K562 (cell line): ENCODE measurements at regions not wholly inside any gene's neighbourhood (a gene's known extent, or its start where the extent isn't known, plus 50 kb on each side); places are given as distances from the start of the nearest gene placed in this dataset.

Experiments
- EZH2 ChIP-seq: IDR thresholded peaks from 2 replicates; pipeline ENCODE4 v1.6.1; 2012; ENCODE audit warnings: low read depth, mild to moderate bottlenecking, inconsistent platforms, low read length, borderline replicate concordance
- KDM1A ChIP-seq, 2 experiments: fragments of 450-650 bp; IDR thresholded peaks; 2 replicates each; pipeline ENCODE4 v1.6.1; 2016; ENCODE audit warnings: mild to moderate bottlenecking in 2 of 2
- POLR3A ChIP-seq: IDR thresholded peaks from 2 replicates; pipeline ENCODE4 v1.6.1; 2011; ENCODE audit warnings: borderline replicate concordance, mild to moderate bottlenecking, moderate library complexity; ENCODE audit not compliant: insufficient read length, insufficient read depth; ENCODE audit errors: extremely low read depth
- RCOR1 ChIP-seq, 2 experiments: IDR thresholded peaks; 2 replicates each; pipeline ENCODE4 v1.6.1; 2012; ENCODE audit warnings: low read depth in 2 of 2, low read length in 2 of 2, borderline replicate concordance in 1 of 2, improper control_type of control experiment in 1 of 2
- TEAD4 ChIP-seq, 2 experiments: sonication (generic) in 1 of 2; formaldehyde crosslinking in 1 of 2; IDR thresholded peaks; 2 replicates each; pipeline versions ENCODE4 v1.6.1 to v1.8.0; 2012 to 2022; ENCODE audit warnings: borderline replicate concordance in 1 of 2, inconsistent platforms in 1 of 2, low read length in 1 of 2, mild to moderate bottlenecking in 1 of 2, missing genetic modification reagents in 1 of 2
- ZNF263 ChIP-seq: sonication (generic); formaldehyde crosslinking; IDR thresholded peaks from 2 replicates; pipeline ENCODE4 v1.8.0; 2022; ENCODE audit warnings: mild to moderate bottlenecking, missing genetic modification reagents, borderline replicate concordance
- TF ChIP-seq, protein P1 (sequence below), 3 experiments: IDR thresholded peaks in 2 of 3; conservative IDR thresholded peaks in 1 of 3; 2 replicates each; pipeline ENCODE4 v1.5.1; 2011 to 2012; ENCODE audit warnings: low read length in 3 of 3, mild to moderate bottlenecking in 3 of 3, control low read depth in 2 of 3, improper control_type of control experiment in 1 of 3, inconsistent platforms in 1 of 3, low read depth in 1 of 3, mixed read lengths in 1 of 3, moderate library complexity in 1 of 3; ENCODE audit not compliant: insufficient read depth in 2 of 3
- TF ChIP-seq, protein P2 (sequence below): sonication (generic); formaldehyde crosslinking; IDR thresholded peaks from 2 replicates; pipeline ENCODE4 v1.4.0; 2020; ENCODE audit warnings: mild to moderate bottlenecking, missing genetic modification reagents
- TF ChIP-seq, protein P3 (sequence below): fragments of 250-450 bp; sonication (Bioruptor Pico); IDR thresholded peaks from 2 replicates; pipeline ENCODE4 v1.4.0; 2020; ENCODE audit warnings: mild to moderate bottlenecking, moderate library complexity
- TF ChIP-seq, protein P4 (sequence below): sonication (generic); formaldehyde crosslinking; IDR thresholded peaks from 2 replicates; pipeline ENCODE4 v1.8.0; 2023; ENCODE audit warnings: missing genetic modification reagents, mild to moderate bottlenecking, borderline replicate concordance
- TF ChIP-seq, protein P5 (sequence below): fragments of 200-800 bp; sonication (Bioruptor generic); IDR thresholded peaks from 2 replicates; pipeline ENCODE4 v1.6.1; 2017; ENCODE audit warnings: missing genetic modification characterization, missing compliant biosample characterization
- TF ChIP-seq, protein P6 (sequence below): fragments of 250-450 bp; sonication (Bioruptor Pico); IDR thresholded peaks from 2 replicates; pipeline ENCODE4 v1.8.0; 2021; ENCODE audit warnings: moderate library complexity, mild to moderate bottlenecking, inconsistent platforms
- TF ChIP-seq, protein P7 (sequence below), 2 experiments: IDR thresholded peaks; 2 replicates each; pipeline ENCODE4 v1.6.1; 2011; ENCODE audit warnings: borderline replicate concordance in 1 of 2, control low read depth in 1 of 2, low read depth in 1 of 2, low read length in 1 of 2, mild to moderate bottlenecking in 1 of 2, mixed read lengths in 1 of 2, moderate library complexity in 1 of 2; ENCODE audit not compliant: insufficient read depth in 1 of 2, insufficient read length in 1 of 2, poor library complexity in 1 of 2, severe bottlenecking in 1 of 2; ENCODE audit errors: extremely low read depth in 1 of 2

DNA sequence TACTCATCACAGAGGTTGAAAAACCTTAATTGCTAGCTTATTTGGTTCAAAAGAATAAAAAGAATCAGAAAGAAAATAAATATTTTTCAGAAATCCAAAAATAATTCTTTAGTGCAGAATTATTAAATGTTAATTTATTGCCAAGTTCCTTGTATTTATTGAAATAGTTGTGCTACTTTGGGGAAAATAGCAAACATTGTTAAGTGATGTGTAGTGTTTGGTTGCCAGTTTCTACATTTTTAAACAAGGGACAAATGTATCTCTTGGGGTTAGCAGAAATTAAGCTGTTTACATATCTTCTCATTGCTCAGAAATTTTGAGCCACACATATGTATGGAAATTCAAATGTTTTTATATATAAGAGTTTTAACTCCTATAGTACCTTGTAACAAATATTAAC is 775.0 kb downstream of the USP25 start:
- TF ChIP-seq KDM1A (IDR thresholded peaks at IDR 0.05): no peak
- TF ChIP-seq, protein P1, sequence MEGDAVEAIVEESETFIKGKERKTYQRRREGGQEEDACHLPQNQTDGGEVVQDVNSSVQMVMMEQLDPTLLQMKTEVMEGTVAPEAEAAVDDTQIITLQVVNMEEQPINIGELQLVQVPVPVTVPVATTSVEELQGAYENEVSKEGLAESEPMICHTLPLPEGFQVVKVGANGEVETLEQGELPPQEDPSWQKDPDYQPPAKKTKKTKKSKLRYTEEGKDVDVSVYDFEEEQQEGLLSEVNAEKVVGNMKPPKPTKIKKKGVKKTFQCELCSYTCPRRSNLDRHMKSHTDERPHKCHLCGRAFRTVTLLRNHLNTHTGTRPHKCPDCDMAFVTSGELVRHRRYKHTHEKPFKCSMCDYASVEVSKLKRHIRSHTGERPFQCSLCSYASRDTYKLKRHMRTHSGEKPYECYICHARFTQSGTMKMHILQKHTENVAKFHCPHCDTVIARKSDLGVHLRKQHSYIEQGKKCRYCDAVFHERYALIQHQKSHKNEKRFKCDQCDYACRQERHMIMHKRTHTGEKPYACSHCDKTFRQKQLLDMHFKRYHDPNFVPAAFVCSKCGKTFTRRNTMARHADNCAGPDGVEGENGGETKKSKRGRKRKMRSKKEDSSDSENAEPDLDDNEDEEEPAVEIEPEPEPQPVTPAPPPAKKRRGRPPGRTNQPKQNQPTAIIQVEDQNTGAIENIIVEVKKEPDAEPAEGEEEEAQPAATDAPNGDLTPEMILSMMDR (IDR thresholded peaks at IDR 0.05 in 2 of 3, conservative IDR thresholded peaks at IDR 0.05 in 1 of 3; ENCODE audit: insufficient read depth in 2 of 3, low read depth in 1 of 3, low read length in 3 of 3): no peak
- TF ChIP-seq ZNF263 (CRISPR knock-in tag): no peak
- no peak for TF ChIP-seq RCOR1 (IDR thresholded peaks at IDR 0.05; ENCODE audit: borderline replicate concordance in 1 of 2, low read depth in 2 of 2, low read length in 2 of 2)
- TF ChIP-seq EZH2: no peak
- TF ChIP-seq, protein P2, sequence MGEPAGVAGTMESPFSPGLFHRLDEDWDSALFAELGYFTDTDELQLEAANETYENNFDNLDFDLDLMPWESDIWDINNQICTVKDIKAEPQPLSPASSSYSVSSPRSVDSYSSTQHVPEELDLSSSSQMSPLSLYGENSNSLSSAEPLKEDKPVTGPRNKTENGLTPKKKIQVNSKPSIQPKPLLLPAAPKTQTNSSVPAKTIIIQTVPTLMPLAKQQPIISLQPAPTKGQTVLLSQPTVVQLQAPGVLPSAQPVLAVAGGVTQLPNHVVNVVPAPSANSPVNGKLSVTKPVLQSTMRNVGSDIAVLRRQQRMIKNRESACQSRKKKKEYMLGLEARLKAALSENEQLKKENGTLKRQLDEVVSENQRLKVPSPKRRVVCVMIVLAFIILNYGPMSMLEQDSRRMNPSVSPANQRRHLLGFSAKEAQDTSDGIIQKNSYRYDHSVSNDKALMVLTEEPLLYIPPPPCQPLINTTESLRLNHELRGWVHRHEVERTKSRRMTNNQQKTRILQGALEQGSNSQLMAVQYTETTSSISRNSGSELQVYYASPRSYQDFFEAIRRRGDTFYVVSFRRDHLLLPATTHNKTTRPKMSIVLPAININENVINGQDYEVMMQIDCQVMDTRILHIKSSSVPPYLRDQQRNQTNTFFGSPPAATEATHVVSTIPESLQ: no peak
- TF ChIP-seq TEAD4 (IDR thresholded peaks at IDR 0.05; ENCODE audit: low read length): no peak
- no peak for TF ChIP-seq TEAD4 (CRISPR knock-in tag; IDR thresholded peaks at IDR 0.05; ENCODE audit: borderline replicate concordance)
- TF ChIP-seq, protein P3, sequence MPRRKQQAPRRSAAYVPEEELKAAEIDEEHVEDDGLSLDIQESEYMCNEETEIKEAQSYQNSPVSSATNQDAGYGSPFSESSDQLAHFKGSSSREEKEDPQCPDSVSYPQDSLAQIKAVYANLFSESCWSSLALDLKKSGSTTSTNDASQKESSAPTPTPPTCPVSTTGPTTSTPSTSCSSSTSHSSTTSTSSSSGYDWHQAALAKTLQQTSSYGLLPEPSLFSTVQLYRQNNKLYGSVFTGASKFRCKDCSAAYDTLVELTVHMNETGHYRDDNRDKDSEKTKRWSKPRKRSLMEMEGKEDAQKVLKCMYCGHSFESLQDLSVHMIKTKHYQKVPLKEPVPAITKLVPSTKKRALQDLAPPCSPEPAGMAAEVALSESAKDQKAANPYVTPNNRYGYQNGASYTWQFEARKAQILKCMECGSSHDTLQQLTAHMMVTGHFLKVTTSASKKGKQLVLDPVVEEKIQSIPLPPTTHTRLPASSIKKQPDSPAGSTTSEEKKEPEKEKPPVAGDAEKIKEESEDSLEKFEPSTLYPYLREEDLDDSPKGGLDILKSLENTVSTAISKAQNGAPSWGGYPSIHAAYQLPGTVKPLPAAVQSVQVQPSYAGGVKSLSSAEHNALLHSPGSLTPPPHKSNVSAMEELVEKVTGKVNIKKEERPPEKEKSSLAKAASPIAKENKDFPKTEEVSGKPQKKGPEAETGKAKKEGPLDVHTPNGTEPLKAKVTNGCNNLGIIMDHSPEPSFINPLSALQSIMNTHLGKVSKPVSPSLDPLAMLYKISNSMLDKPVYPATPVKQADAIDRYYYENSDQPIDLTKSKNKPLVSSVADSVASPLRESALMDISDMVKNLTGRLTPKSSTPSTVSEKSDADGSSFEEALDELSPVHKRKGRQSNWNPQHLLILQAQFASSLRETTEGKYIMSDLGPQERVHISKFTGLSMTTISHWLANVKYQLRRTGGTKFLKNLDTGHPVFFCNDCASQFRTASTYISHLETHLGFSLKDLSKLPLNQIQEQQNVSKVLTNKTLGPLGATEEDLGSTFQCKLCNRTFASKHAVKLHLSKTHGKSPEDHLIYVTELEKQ: no peak
- TF ChIP-seq, protein P4, sequence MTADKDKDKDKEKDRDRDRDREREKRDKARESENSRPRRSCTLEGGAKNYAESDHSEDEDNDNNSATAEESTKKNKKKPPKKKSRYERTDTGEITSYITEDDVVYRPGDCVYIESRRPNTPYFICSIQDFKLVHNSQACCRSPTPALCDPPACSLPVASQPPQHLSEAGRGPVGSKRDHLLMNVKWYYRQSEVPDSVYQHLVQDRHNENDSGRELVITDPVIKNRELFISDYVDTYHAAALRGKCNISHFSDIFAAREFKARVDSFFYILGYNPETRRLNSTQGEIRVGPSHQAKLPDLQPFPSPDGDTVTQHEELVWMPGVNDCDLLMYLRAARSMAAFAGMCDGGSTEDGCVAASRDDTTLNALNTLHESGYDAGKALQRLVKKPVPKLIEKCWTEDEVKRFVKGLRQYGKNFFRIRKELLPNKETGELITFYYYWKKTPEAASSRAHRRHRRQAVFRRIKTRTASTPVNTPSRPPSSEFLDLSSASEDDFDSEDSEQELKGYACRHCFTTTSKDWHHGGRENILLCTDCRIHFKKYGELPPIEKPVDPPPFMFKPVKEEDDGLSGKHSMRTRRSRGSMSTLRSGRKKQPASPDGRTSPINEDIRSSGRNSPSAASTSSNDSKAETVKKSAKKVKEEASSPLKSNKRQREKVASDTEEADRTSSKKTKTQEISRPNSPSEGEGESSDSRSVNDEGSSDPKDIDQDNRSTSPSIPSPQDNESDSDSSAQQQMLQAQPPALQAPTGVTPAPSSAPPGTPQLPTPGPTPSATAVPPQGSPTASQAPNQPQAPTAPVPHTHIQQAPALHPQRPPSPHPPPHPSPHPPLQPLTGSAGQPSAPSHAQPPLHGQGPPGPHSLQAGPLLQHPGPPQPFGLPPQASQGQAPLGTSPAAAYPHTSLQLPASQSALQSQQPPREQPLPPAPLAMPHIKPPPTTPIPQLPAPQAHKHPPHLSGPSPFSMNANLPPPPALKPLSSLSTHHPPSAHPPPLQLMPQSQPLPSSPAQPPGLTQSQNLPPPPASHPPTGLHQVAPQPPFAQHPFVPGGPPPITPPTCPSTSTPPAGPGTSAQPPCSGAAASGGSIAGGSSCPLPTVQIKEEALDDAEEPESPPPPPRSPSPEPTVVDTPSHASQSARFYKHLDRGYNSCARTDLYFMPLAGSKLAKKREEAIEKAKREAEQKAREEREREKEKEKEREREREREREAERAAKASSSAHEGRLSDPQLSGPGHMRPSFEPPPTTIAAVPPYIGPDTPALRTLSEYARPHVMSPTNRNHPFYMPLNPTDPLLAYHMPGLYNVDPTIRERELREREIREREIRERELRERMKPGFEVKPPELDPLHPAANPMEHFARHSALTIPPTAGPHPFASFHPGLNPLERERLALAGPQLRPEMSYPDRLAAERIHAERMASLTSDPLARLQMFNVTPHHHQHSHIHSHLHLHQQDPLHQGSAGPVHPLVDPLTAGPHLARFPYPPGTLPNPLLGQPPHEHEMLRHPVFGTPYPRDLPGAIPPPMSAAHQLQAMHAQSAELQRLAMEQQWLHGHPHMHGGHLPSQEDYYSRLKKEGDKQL (CRISPR knock-in tag): no peak
- TF ChIP-seq POLR3A: no peak
- TF ChIP-seq, protein P5, sequence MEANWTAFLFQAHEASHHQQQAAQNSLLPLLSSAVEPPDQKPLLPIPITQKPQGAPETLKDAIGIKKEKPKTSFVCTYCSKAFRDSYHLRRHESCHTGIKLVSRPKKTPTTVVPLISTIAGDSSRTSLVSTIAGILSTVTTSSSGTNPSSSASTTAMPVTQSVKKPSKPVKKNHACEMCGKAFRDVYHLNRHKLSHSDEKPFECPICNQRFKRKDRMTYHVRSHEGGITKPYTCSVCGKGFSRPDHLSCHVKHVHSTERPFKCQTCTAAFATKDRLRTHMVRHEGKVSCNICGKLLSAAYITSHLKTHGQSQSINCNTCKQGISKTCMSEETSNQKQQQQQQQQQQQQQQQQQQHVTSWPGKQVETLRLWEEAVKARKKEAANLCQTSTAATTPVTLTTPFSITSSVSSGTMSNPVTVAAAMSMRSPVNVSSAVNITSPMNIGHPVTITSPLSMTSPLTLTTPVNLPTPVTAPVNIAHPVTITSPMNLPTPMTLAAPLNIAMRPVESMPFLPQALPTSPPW (CRISPR knock-in tag): no peak
- TF ChIP-seq, protein P6, sequence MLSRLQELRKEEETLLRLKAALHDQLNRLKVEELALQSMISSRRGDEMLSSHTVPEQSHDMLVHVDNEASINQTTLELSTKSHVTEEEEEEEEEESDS (CRISPR knock-in tag): no peak
- TF ChIP-seq, protein P7, sequence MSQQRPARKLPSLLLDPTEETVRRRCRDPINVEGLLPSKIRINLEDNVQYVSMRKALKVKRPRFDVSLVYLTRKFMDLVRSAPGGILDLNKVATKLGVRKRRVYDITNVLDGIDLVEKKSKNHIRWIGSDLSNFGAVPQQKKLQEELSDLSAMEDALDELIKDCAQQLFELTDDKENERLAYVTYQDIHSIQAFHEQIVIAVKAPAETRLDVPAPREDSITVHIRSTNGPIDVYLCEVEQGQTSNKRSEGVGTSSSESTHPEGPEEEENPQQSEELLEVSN (IDR thresholded peaks at IDR 0.05; ENCODE audit: borderline replicate concordance in 1 of 2, extremely low read depth in 1 of 2, insufficient read depth in 1 of 2, insufficient read length in 1 of 2, low read depth in 1 of 2, low read length in 1 of 2, poor library complexity in 1 of 2, severe bottlenecking in 1 of 2): no peak
